ENCODE measurements at regions not wholly inside any gene's neighbourhood (a gene's known extent, or its start where the extent isn't known, plus 50 kb on each side); places are given as distances from the start of the nearest gene placed in this dataset.

- TF ChIP-seq TFE3 (CRISPR knock-in tag; IDR thresholded peaks at IDR 0.05) = no peak
- TF ChIP-seq MTERF4 (CRISPR knock-in tag; IDR thresholded peaks at IDR 0.05) = no peak
Observed at GRCh38 chr10:131770946-131771633, 129.7 kb upstream of the PPP2R2D start (continued).

- no peaks in the 10 kb centered on the region for H3K79me2 ChIP-seq (ENCODE audit: insufficient read depth, low read length)
- H3K4me2 ChIP-seq (ENCODE audit: low read depth, low read length) = no peak overlapping the region
- H3K4me1 ChIP-seq (ENCODE audit: insufficient read depth, low read length) = no peaks in the 10 kb centered on the region
- ATAC-seq = no peak; the same call in 2 of the 3 replicates
- H3K27ac ChIP-seq (ENCODE audit: extremely low read length, insufficient read depth, low read length) = no peak overlapping the region
- no peak overlapping the region for H2AFZ ChIP-seq (ENCODE audit: low read length)
- in situ Hi-C loops (cut with HindIII; ENCODE audit: extremely low pct_ligation_motif_present, low pct_unique_long_range_greater_than_20kb) = no loop called here
- H4K20me1 ChIP-seq (ENCODE audit: insufficient read depth, low read length) = no peaks in the 10 kb centered on the region
- POLR2A ChIA-PET = no interaction called here
- intact Hi-C loops (cut with micrococcal nuclease; ENCODE audit: unreplicated experiment) = no loop called here
- H3K4me3 ChIP-seq (replicated peaks in 1 of 3; ENCODE audit: insufficient read depth in 1 of 3, low read depth in 2 of 3, low read length in 3 of 3) = no peak overlapping the region
- H3K9ac ChIP-seq (ENCODE audit: insufficient read depth, low read depth, low read length) = no peak overlapping the region
- H3K36me3 ChIP-seq (replicated peaks in 1 of 2; ENCODE audit: control insufficient read depth in 1 of 2, insufficient read depth in 2 of 2, low read length in 2 of 2) = no peaks in the 10 kb centered on the region
- DNase-seq (ENCODE audit: low spot score) = no peak
- CTCF ChIA-PET (ENCODE audit: low intra/inter-chr PET ratio, low total read pairs) = no interaction called here
- FAIRE-seq = no peak
- WGBS (ENCODE audit: low lambda C conversion rate) = 27% methylated on average over 5 of the region's 16 CpGs
- H3K27me3 ChIP-seq (ENCODE audit: control insufficient read depth in 1 of 2, insufficient read depth in 2 of 2, low read length in 2 of 2) = peaks cover 2 to 36% of the 10 kb centered on the region in 2 experiments; a peak in 4 of 5 replicates
- no TSS peak for BruUV-seq (replicated peaks)
- H3K9me3 ChIP-seq (ENCODE audit: low read length) = peaks cover 8% of the 10 kb centered on the region
- TF ChIP-seq POGZ (CRISPR knock-in tag; IDR thresholded peaks at IDR 0.05) (no peak), SCMH1 (CRISPR knock-in tag; IDR thresholded peaks at IDR 0.05; ENCODE audit: borderline replicate concordance) (no peak), ZNF138 (CRISPR knock-in tag; IDR thresholded peaks at IDR 0.05; ENCODE audit: low read depth) (no peak), HNF1A (IDR thresholded peaks at IDR 0.05; ENCODE audit: low read depth) (no peak), HNF1A (CRISPR knock-in tag; IDR thresholded peaks at IDR 0.05; ENCODE audit: borderline replicate concordance) (no peak), USF2 (IDR thresholded peaks at IDR 0.05; ENCODE audit: low read depth, low read length) (no peak), USF2 (CRISPR knock-in tag; IDR thresholded peaks at IDR 0.05; ENCODE audit: borderline replicate concordance) (no peak), AKAP8 (CRISPR knock-in tag; IDR thresholded peaks at IDR 0.05) (no peak), EEA1 (CRISPR knock-in tag; IDR thresholded peaks at IDR 0.05; ENCODE audit: borderline replicate concordance) (no peak), NFRKB (IDR thresholded peaks at IDR 0.05) (no peak), SOX6 (IDR thresholded peaks at IDR 0.05) (no peak), SOX6 (CRISPR knock-in tag; IDR thresholded peaks at IDR 0.05) (no peak)
Observed at GRCh38 chr10:131771634-131772358, 129.0 kb upstream of the PPP2R2D start.
